HepG2 (cell line): ENCODE measurements at regions not wholly inside any gene's neighbourhood (a gene's known extent, or its start where the extent isn't known, plus 50 kb on each side); places are given as distances from the start of the nearest gene placed in this dataset.

Experiments used
- ATAC-seq: fragments of 200-7000 bp; cut with Tn5 transposase; 3 replicates; pipeline ENCODE4 v1.9.1; 2020; ENCODE audit warnings: mild to moderate bottlenecking, moderate library complexity
- BruUV-seq: library from RNA; stranded (reverse); fragments of 400-500 nt; replicated peaks from 2 replicates; lab custom pipeline; 2021; lab: Mats Ljungman, UMichigan
- CTCF ChIA-PET: fragments of 300-600 bp; formaldehyde crosslinking; extraction: SDS; loops from one replicate; lab custom pipeline; 2021; ENCODE audit warnings: low total read pairs, inconsistent platforms, low intra/inter-chr PET ratio; lab: Yijun Ruan, JAX
- POLR2A ChIA-PET: fragments of 350-600 bp; sonication (Branson Sonifier 250); formaldehyde crosslinking; loops from one replicate; lab custom pipeline; 2020; ENCODE audit warnings: antibody characterized with exemption, inconsistent platforms; lab: Yijun Ruan, JAX
- DNase-seq: peaks from one replicate; pipeline ENCODE4 v3.0.0-alpha.2; 2015; ENCODE audit warnings: low spot score
- FAIRE-seq: peaks from 3 replicates; lab custom pipeline; 2011; peaks lifted over from hg19 to GRCh38; lab: Jason Lieb, UNC
- H2AFZ ChIP-seq: one replicate; pipeline ENCODE4 v1.6.1; 2011; ENCODE audit warnings: low read length, inconsistent platforms
- H3K27ac ChIP-seq: fragments of 300-600 bp; 3 replicates; pipeline ENCODE4 v1.8.0; 2011; ENCODE audit warnings: mixed run types, mild to moderate bottlenecking, mixed read lengths, low read length, inconsistent platforms; ENCODE audit not compliant: insufficient read depth; ENCODE audit errors: extremely low read length
- H3K27me3 ChIP-seq, 2 experiments: fragments of 200-600 bp in 1 of 2; 2 replicates in 1 of 2; 3 replicates in 1 of 2; pipeline versions ENCODE4 v1.6.0 to v1.8.0; 2011; ENCODE audit warnings: low read length in 2 of 2, mild to moderate bottlenecking in 2 of 2, moderate library complexity in 2 of 2, inconsistent platforms in 1 of 2; ENCODE audit not compliant: insufficient read depth in 2 of 2, control insufficient read depth in 1 of 2
- H3K36me3 ChIP-seq, 2 experiments: fragments of 200-600 bp in 1 of 2; replicated peaks in 1 of 2; 2 replicates in 1 of 2; 3 replicates in 1 of 2; pipeline versions ENCODE4 v1.5.1 to v1.8.0; 2011; ENCODE audit warnings: low read length in 2 of 2, inconsistent platforms in 1 of 2; ENCODE audit not compliant: insufficient read depth in 2 of 2, control insufficient read depth in 1 of 2
- H3K4me1 ChIP-seq: 2 replicates; pipeline ENCODE4 v1.5.1; 2012; ENCODE audit warnings: low read length, inconsistent platforms; ENCODE audit not compliant: insufficient read depth
- H3K4me2 ChIP-seq: 2 replicates; pipeline ENCODE4 v1.6.0; 2011; ENCODE audit warnings: low read depth, low read length, inconsistent platforms
- H3K4me3 ChIP-seq, 3 experiments: fragments of 200-600 bp in 1 of 3; sonication (generic), shearing (Covaris generic) in 1 of 3; replicated peaks in 1 of 3; 2 replicates each; pipeline ENCODE4 v1.5.1; 2011 to 2016; ENCODE audit warnings: low read length in 3 of 3, inconsistent platforms in 2 of 3, low read depth in 2 of 3, mild to moderate bottlenecking in 2 of 3, control low read depth in 1 of 3, mixed read lengths in 1 of 3; ENCODE audit not compliant: insufficient read depth in 1 of 3
- H3K79me2 ChIP-seq: one replicate; pipeline ENCODE4 v1.6.1; 2011; ENCODE audit warnings: low read length, inconsistent platforms; ENCODE audit not compliant: insufficient read depth
- H3K9ac ChIP-seq: 2 replicates; pipeline ENCODE4 v1.6.0; 2011; ENCODE audit warnings: mild to moderate bottlenecking, low read depth, low read length, inconsistent platforms; ENCODE audit not compliant: insufficient read depth
- H3K9me3 ChIP-seq: 2 replicates; pipeline ENCODE4 v1.5.1; 2012; ENCODE audit warnings: mild to moderate bottlenecking, low read length
- H4K20me1 ChIP-seq: 2 replicates; pipeline ENCODE4 v1.6.0; 2011; ENCODE audit warnings: inconsistent platforms, mild to moderate bottlenecking, low read length, moderate library complexity; ENCODE audit not compliant: insufficient read depth
- CSRNP1 ChIP-seq: sonication (generic); formaldehyde crosslinking; IDR thresholded peaks from 2 replicates; pipeline ENCODE4 v1.8.1; 2023; ENCODE audit warnings: mild to moderate bottlenecking, missing genetic modification reagents
- ELF1 ChIP-seq: sonication (generic); formaldehyde crosslinking; IDR thresholded peaks from 2 replicates; pipeline ENCODE4 v1.4.0; 2020; ENCODE audit warnings: missing genetic modification reagents
- ISX ChIP-seq: sonication (generic); formaldehyde crosslinking; conservative IDR thresholded peaks from 2 replicates; pipeline ENCODE4 v1.5.0; 2020; ENCODE audit warnings: missing genetic modification reagents
- JARID2 ChIP-seq: sonication (generic); formaldehyde crosslinking; IDR thresholded peaks from 2 replicates; pipeline ENCODE4 v1.8.1; 2023; ENCODE audit warnings: missing genetic modification reagents, inconsistent platforms; ENCODE audit not compliant: insufficient replicate concordance
- KMT2A ChIP-seq: sonication (generic); formaldehyde crosslinking; IDR thresholded peaks from 2 replicates; pipeline ENCODE4 v1.4.0; 2020; ENCODE audit warnings: missing genetic modification reagents
- MATR3 ChIP-seq: sonication (generic); formaldehyde crosslinking; IDR thresholded peaks from 2 replicates; pipeline ENCODE4 v1.4.0; 2020; ENCODE audit warnings: missing genetic modification reagents
- MEIS2 ChIP-seq: sonication (generic); formaldehyde crosslinking; IDR thresholded peaks from 2 replicates; pipeline ENCODE4 v1.9.0; 2021; ENCODE audit warnings: mild to moderate bottlenecking, missing genetic modification reagents
- RFX5 ChIP-seq: IDR thresholded peaks from 2 replicates; pipeline ENCODE4 v1.6.1; 2011; ENCODE audit warnings: low read depth, low read length, improper control_type of control experiment
- SATB2 ChIP-seq: sonication (generic); formaldehyde crosslinking; IDR thresholded peaks from 2 replicates; pipeline ENCODE4 v1.5.0; 2020; ENCODE audit warnings: missing genetic modification reagents
- ZNF335 ChIP-seq: sonication (generic); formaldehyde crosslinking; IDR thresholded peaks from 2 replicates; pipeline ENCODE4 v1.4.0; 2020; ENCODE audit warnings: missing genetic modification reagents
- ZSCAN31 ChIP-seq: sonication (generic); formaldehyde crosslinking; IDR thresholded peaks from 2 replicates; pipeline ENCODE4 v1.5.0; 2020; ENCODE audit warnings: low read depth, mild to moderate bottlenecking, missing genetic modification reagents
- WGBS: methylation state at CpG from one replicate; pipeline ENCODE4 v1.1.6; 2017; ENCODE audit warnings: low lambda C conversion rate; 5-methylcytosine and 5-hydroxymethylcytosine counted together
- in situ Hi-C: cut with HindIII; loops from 2 replicates; pipeline ENCODE4 v1.10.0; 2017; ENCODE audit warnings: low pct_unique_long_range_greater_than_20kb; ENCODE audit not compliant: extremely low pct_ligation_motif_present
- intact Hi-C: fragments of 100-400 bp; cut with micrococcal nuclease; formaldehyde crosslinking; loops from one replicate; pipeline ENCODE4 v1.10.0; 2022; ENCODE audit not compliant: unreplicated experiment
- TF ChIP-seq, protein P1 (sequence below): IDR thresholded peaks from 2 replicates; pipeline ENCODE4 v1.6.1; 2016; ENCODE audit warnings: control low read depth
- TF ChIP-seq, protein P2 (sequence below): sonication (generic); formaldehyde crosslinking; IDR thresholded peaks from 2 replicates; pipeline ENCODE4 v1.5.0; 2020; ENCODE audit warnings: missing genetic modification reagents

DNA sequence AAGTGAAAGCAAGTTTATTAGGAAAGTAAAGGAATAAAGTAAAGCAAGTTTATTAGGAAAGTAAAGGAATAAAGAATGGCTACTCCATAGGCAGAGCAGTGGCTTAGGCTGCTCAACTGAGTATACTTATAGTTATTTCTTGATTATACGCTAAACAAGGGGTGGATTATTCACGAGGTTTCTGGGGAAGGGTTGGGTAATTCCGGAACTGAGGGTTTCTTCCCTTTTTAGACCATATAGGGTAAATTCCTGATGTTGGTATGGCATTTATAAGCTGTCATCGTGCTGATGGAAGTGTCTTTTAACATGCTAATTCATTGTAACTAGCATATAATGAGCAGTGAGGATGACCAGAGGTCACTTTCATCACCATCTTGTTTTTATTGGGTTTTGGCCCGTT lies 194.3 kb downstream of the DLEU7 start (continued):
- TF ChIP-seq, protein P1, sequence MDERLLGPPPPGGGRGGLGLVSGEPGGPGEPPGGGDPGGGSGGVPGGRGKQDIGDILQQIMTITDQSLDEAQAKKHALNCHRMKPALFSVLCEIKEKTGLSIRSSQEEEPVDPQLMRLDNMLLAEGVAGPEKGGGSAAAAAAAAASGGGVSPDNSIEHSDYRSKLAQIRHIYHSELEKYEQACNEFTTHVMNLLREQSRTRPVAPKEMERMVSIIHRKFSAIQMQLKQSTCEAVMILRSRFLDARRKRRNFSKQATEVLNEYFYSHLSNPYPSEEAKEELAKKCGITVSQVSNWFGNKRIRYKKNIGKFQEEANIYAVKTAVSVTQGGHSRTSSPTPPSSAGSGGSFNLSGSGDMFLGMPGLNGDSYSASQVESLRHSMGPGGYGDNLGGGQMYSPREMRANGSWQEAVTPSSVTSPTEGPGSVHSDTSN (CRISPR knock-in tag): no peak
- TF ChIP-seq SATB2 (CRISPR knock-in tag) (no peak), MATR3 (CRISPR knock-in tag) (no peak)

- H3K4me1 ChIP-seq: no peaks in the 10 kb centered on the region
- WGBS: 87% methylated on average over 11 of the region's 11 CpGs
- DNase-seq (no peak), ATAC-seq (no peak), FAIRE-seq (no peak)
- no peak overlapping the region for H3K9ac ChIP-seq
- intact Hi-C loops (no loop called here), in situ Hi-C loops (no loop called here)
- no peak overlapping the region for H3K4me2 ChIP-seq
- H3K36me3 ChIP-seq: no peaks in the 10 kb centered on the region
- no peaks in the 10 kb centered on the region for H3K27me3 ChIP-seq
- no TSS peak for BruUV-seq
- H3K9me3 ChIP-seq: no peaks in the 10 kb centered on the region
- H3K27ac ChIP-seq: no peak overlapping the region
- no peaks in the 10 kb centered on the region for H3K79me2 ChIP-seq
- ChIA-PET POLR2A (no interaction called here), CTCF (no interaction called here)
- no peaks in the 10 kb centered on the region for H4K20me1 ChIP-seq
- no peak overlapping the region for H3K4me3 ChIP-seq
- no peak overlapping the region for H2AFZ ChIP-seq
- no peak for TF ChIP-seq MEIS2 (CRISPR knock-in tag)
- TF ChIP-seq ZNF335: no peak
- TF ChIP-seq ELF1 (CRISPR knock-in tag): no peak
- TF ChIP-seq KMT2A (CRISPR knock-in tag): no peak
- TF ChIP-seq, protein P2, sequence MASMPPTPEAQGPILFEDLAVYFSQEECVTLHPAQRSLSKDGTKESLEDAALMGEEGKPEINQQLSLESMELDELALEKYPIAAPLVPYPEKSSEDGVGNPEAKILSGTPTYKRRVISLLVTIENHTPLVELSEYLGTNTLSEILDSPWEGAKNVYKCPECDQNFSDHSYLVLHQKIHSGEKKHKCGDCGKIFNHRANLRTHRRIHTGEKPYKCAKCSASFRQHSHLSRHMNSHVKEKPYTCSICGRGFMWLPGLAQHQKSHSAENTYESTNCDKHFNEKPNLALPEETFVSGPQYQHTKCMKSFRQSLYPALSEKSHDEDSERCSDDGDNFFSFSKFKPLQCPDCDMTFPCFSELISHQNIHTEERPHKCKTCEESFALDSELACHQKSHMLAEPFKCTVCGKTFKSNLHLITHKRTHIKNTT (CRISPR knock-in tag): no peak
- TF ChIP-seq CSRNP1 (CRISPR knock-in tag): no peak
- TF ChIP-seq JARID2 (CRISPR knock-in tag): no peak
- no peak for TF ChIP-seq ZSCAN31 (CRISPR knock-in tag)
- TF ChIP-seq RFX5: no peak
- TF ChIP-seq ISX: no peak
Observed at GRCh38 chr13:50650592-50651504, 192.6 kb downstream of the DLEU7 start.
